Activated naive CD4-positive, alpha-beta T cell treated with anti-CD3 and anti-CD28 coated beads, Interleukin-2, amount 50 U/mL, for 24 hours (primary cell): ENCODE measurements at regions not wholly inside any gene's neighbourhood (a gene's known extent, or its start where the extent isn't known, plus 50 kb on each side); places are given as distances from the start of the nearest gene placed in this dataset.
"Not testable (repeated sequence)": the region's sequence is repeated elsewhere in the genome, so short reads cannot be mapped to it uniquely, and the experiment has no call there.

Source experiments
- H3K27ac Mint-ChIP-seq: one replicate; pipeline ENCODE4 v1.8.0; 2021; ENCODE audit warnings: mild to moderate bottlenecking, mixed read lengths
- H3K27me3 Mint-ChIP-seq: one replicate; pipeline ENCODE4 v1.8.0; 2021; ENCODE audit warnings: mixed read lengths
- H3K36me3 Mint-ChIP-seq: one replicate; pipeline ENCODE4 v1.8.0; 2021; ENCODE audit warnings: mixed read lengths
- H3K4me1 Mint-ChIP-seq: one replicate; pipeline ENCODE4 v1.8.0; 2021; ENCODE audit warnings: mixed read lengths
- H3K4me3 Mint-ChIP-seq: one replicate; pipeline ENCODE4 v1.8.0; 2021; ENCODE audit warnings: mild to moderate bottlenecking, mixed read lengths
- H3K9me3 Mint-ChIP-seq: one replicate; pipeline ENCODE4 v1.8.0; 2021; ENCODE audit warnings: mixed read lengths

GRCh38 chr5:117547192-117547591, 972.6 kb upstream of the SEMA6A start:
- Mint-ChIP-seq H3K27ac (no peak overlapping the region), H3K4me1 (no peaks in the 10 kb centered on the region), H3K9me3 (no peaks in the 10 kb centered on the region), H3K4me3 (no peak overlapping the region), H3K27me3 (no peaks in the 10 kb centered on the region), H3K36me3 (no peaks in the 10 kb centered on the region)

GRCh38 chr5:117539692-117540091, 965.1 kb upstream of the SEMA6A start:
- no peak overlapping the region for H3K27ac Mint-ChIP-seq
- H3K4me3 Mint-ChIP-seq = no peak overlapping the region

GRCh38 chr5:117533792-117534191, 959.2 kb upstream of the SEMA6A start:
- Mint-ChIP-seq H3K27ac (no peak overlapping the region), H3K4me3 (no peak overlapping the region), H3K9me3 (no peaks in the 10 kb centered on the region), H3K36me3 (no peaks in the 10 kb centered on the region), H3K27me3 (no peaks in the 10 kb centered on the region), H3K4me1 (no peaks in the 10 kb centered on the region)

More at GRCh38 chr5:117539692-117540091, 965.1 kb upstream of the SEMA6A start:
- Mint-ChIP-seq H3K4me1 (no peaks in the 10 kb centered on the region), H3K9me3 (peaks cover 6% of the 10 kb centered on the region), H3K36me3 (peaks cover 1% of the 10 kb centered on the region), H3K27me3 (no peaks in the 10 kb centered on the region)

- H3K27ac Mint-ChIP-seq, H3K4me3 Mint-ChIP-seq, H3K9me3 Mint-ChIP-seq, H3K4me1 Mint-ChIP-seq, H3K36me3 Mint-ChIP-seq, H3K27me3 Mint-ChIP-seq: not testable (repeated sequence)
These were observed 958.5 kb upstream of the SEMA6A start for GRCh38 chr5:117533051-117533670.

- no peak overlapping the region for H3K4me3 Mint-ChIP-seq
These were observed 945.4 kb upstream of the SEMA6A start for GRCh38 chr5:117519957-117520500.

GRCh38 chr5:117504305-117504704, 929.7 kb upstream of the SEMA6A start:
- Mint-ChIP-seq H3K27ac (no peak overlapping the region), H3K4me1 (no peaks in the 10 kb centered on the region), H3K36me3 (no peaks in the 10 kb centered on the region), H3K4me3 (no peak overlapping the region), H3K27me3 (no peaks in the 10 kb centered on the region), H3K9me3 (peaks cover 4% of the 10 kb centered on the region)

More at GRCh38 chr5:117519957-117520500, 945.4 kb upstream of the SEMA6A start:
- H3K27me3 Mint-ChIP-seq = no peaks in the 10 kb centered on the region
- peaks cover 4% of the 10 kb centered on the region for H3K9me3 Mint-ChIP-seq
- no peak overlapping the region for H3K27ac Mint-ChIP-seq
- no peaks in the 10 kb centered on the region for H3K4me1 Mint-ChIP-seq
- H3K36me3 Mint-ChIP-seq = no peaks in the 10 kb centered on the region

GRCh38 chr5:117497601-117498000, 923.0 kb upstream of the SEMA6A start:
- Mint-ChIP-seq H3K9me3 (peaks cover 8% of the 10 kb centered on the region), H3K4me1 (no peaks in the 10 kb centered on the region), H3K36me3 (no peaks in the 10 kb centered on the region), H3K27me3 (no peaks in the 10 kb centered on the region), H3K27ac (no peak overlapping the region), H3K4me3 (no peak overlapping the region)

GRCh38 chr5:117496801-117497200, 922.2 kb upstream of the SEMA6A start:
- Mint-ChIP-seq H3K4me1 (no peaks in the 10 kb centered on the region), H3K27ac (no peak overlapping the region), H3K36me3 (no peaks in the 10 kb centered on the region), H3K4me3 (no peak overlapping the region), H3K9me3 (peaks cover 9% of the 10 kb centered on the region), H3K27me3 (no peaks in the 10 kb centered on the region)

- H3K9me3 Mint-ChIP-seq = peaks cover 5% of the 10 kb centered on the region
- no peaks in the 10 kb centered on the region for H3K27me3 Mint-ChIP-seq
- H3K4me3 Mint-ChIP-seq = no peak overlapping the region
- no peaks in the 10 kb centered on the region for H3K36me3 Mint-ChIP-seq
- H3K4me1 Mint-ChIP-seq = no peaks in the 10 kb centered on the region
- H3K27ac Mint-ChIP-seq = no peak overlapping the region
These were observed 919.6 kb upstream of the SEMA6A start for GRCh38 chr5:117494188-117494587.

- H3K36me3 Mint-ChIP-seq = no peaks in the 10 kb centered on the region
- H3K9me3 Mint-ChIP-seq = peaks cover 8% of the 10 kb centered on the region
- no peak overlapping the region for H3K27ac Mint-ChIP-seq
- H3K27me3 Mint-ChIP-seq = no peaks in the 10 kb centered on the region
- H3K4me3 Mint-ChIP-seq = no peak overlapping the region
- no peaks in the 10 kb centered on the region for H3K4me1 Mint-ChIP-seq
These were observed 914.4 kb upstream of the SEMA6A start for GRCh38 chr5:117488976-117489500.

- H3K9me3 Mint-ChIP-seq = peaks cover 4% of the 10 kb centered on the region
These were observed 912.9 kb upstream of the SEMA6A start for GRCh38 chr5:117487556-117487955.

GRCh38 chr5:117486879-117487391, 912.3 kb upstream of the SEMA6A start:
- Mint-ChIP-seq H3K27me3 (no peaks in the 10 kb centered on the region), H3K27ac (no peak overlapping the region), H3K4me3 (no peak overlapping the region), H3K4me1 (no peaks in the 10 kb centered on the region), H3K36me3 (no peaks in the 10 kb centered on the region), H3K9me3 (peaks cover 4% of the 10 kb centered on the region)

More at GRCh38 chr5:117487556-117487955, 912.9 kb upstream of the SEMA6A start:
- H3K27me3 Mint-ChIP-seq = no peaks in the 10 kb centered on the region
- no peaks in the 10 kb centered on the region for H3K4me1 Mint-ChIP-seq
- H3K4me3 Mint-ChIP-seq = no peak overlapping the region
- no peak overlapping the region for H3K27ac Mint-ChIP-seq
- H3K36me3 Mint-ChIP-seq = no peaks in the 10 kb centered on the region

- Mint-ChIP-seq H3K36me3 (no peaks in the 10 kb centered on the region), H3K9me3 (peaks cover 4% of the 10 kb centered on the region), H3K4me1 (no peaks in the 10 kb centered on the region), H3K4me3 (no peak overlapping the region), H3K27ac (no peak overlapping the region), H3K27me3 (no peaks in the 10 kb centered on the region)
These were observed 911.6 kb upstream of the SEMA6A start for GRCh38 chr5:117486261-117486660.

- no peaks in the 10 kb centered on the region for H3K9me3 Mint-ChIP-seq
- H3K27me3 Mint-ChIP-seq = no peaks in the 10 kb centered on the region
- H3K4me1 Mint-ChIP-seq = no peaks in the 10 kb centered on the region
- H3K36me3 Mint-ChIP-seq = no peaks in the 10 kb centered on the region
- no peak overlapping the region for H3K27ac Mint-ChIP-seq
- no peak overlapping the region for H3K4me3 Mint-ChIP-seq
These were observed 901.3 kb upstream of the SEMA6A start for GRCh38 chr5:117475919-117476318.

- no peaks in the 10 kb centered on the region for H3K4me1 Mint-ChIP-seq
- no peaks in the 10 kb centered on the region for H3K36me3 Mint-ChIP-seq
- no peaks in the 10 kb centered on the region for H3K9me3 Mint-ChIP-seq
- no peak overlapping the region for H3K27ac Mint-ChIP-seq
- no peaks in the 10 kb centered on the region for H3K27me3 Mint-ChIP-seq
- no peak overlapping the region for H3K4me3 Mint-ChIP-seq
These were observed 898.5 kb upstream of the SEMA6A start for GRCh38 chr5:117473165-117473564.

- no peaks in the 10 kb centered on the region for H3K9me3 Mint-ChIP-seq
- H3K27me3 Mint-ChIP-seq = no peaks in the 10 kb centered on the region
- no peak overlapping the region for H3K27ac Mint-ChIP-seq
- H3K4me1 Mint-ChIP-seq = no peaks in the 10 kb centered on the region
- no peaks in the 10 kb centered on the region for H3K36me3 Mint-ChIP-seq
- no peak overlapping the region for H3K4me3 Mint-ChIP-seq
These were observed 889.4 kb upstream of the SEMA6A start for GRCh38 chr5:117463881-117464570.
